WI38 (cell line): ENCODE measurements at regions not wholly inside any gene's neighbourhood (a gene's known extent, or its start where the extent isn't known, plus 50 kb on each side); places are given as distances from the start of the nearest gene placed in this dataset.

Experiments used
- H3K4me3 ChIP-seq: 2 replicates; pipeline ENCODE4 v1.5.1; 2011; ENCODE audit warnings: low read depth, mild to moderate bottlenecking, control low read depth, low read length
- CTCF ChIP-seq: IDR thresholded peaks from 2 replicates; pipeline ENCODE4 v1.5.1; 2012; ENCODE audit warnings: low read depth, mild to moderate bottlenecking, control low read depth, low read length

- no peak for TF ChIP-seq CTCF
- no peak overlapping the region for H3K4me3 ChIP-seq
Measured at GRCh38 chr3:38966811-38967692, 84.7 kb downstream of the SCN11A start.

GRCh38 chr3:38964646-38965045, 87.1 kb downstream of the SCN11A start:
- H3K4me3 ChIP-seq, result no peak overlapping the region
- no peak for TF ChIP-seq CTCF

GRCh38 chr3:38964204-38964603, 87.5 kb downstream of the SCN11A start:
- no peak overlapping the region for H3K4me3 ChIP-seq
- TF ChIP-seq CTCF, result no peak

- TF ChIP-seq CTCF, result peak; percentile 56; the same call in 1 of the 2 replicates
- no peak overlapping the region for H3K4me3 ChIP-seq
Measured at GRCh38 chr3:38960953-38961622, 90.7 kb downstream of the SCN11A start.

- no peak for TF ChIP-seq CTCF
- H3K4me3 ChIP-seq, result no peak overlapping the region
Measured at GRCh38 chr3:38960042-38960622, 91.6 kb downstream of the SCN11A start.

GRCh38 chr3:38958026-38958720, 93.6 kb downstream of the SCN11A start:
- TF ChIP-seq CTCF, result no peak
- no peak overlapping the region for H3K4me3 ChIP-seq

- no peak for TF ChIP-seq CTCF
- H3K4me3 ChIP-seq, result no peak overlapping the region
Measured at GRCh38 chr3:38957296-38957695, 94.4 kb downstream of the SCN11A start.
